ENCODE measurements at regions not wholly inside any gene's neighbourhood (a gene's known extent, or its start where the extent isn't known, plus 50 kb on each side); places are given as distances from the start of the nearest gene placed in this dataset.

DNA sequence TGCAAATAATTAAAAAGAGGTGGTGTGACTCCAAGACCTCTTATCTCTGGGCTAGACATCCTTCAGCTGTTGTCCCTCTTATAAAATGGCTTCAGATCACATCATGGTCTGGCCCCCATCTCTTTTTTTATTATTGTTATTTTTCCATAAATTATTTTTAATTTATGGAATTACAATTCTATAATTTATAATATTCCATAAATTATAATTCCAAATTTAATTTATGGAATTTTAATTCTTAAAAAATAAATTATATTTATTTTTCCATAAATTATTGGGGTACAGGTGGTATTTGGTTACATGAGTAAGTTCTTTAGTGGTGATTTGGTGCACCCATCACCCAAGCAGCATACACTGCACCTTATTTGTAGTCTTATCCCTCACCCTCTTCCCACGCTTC is 65.9 kb upstream of the GJA5 start:
- Histone ChIP-seq H3K4me1 (ENCODE audit: control insufficient read depth in 2 of 2, insufficient read depth in 2 of 2, low read length in 1 of 2) (no peaks in the 10 kb centered on the region), H3K4me3 (ENCODE audit: low read depth in 1 of 2, low read length in 2 of 2) (no peak overlapping the region), H3K36me3 (ENCODE audit: control insufficient read depth in 2 of 2, insufficient read depth in 2 of 2, low read length in 1 of 2) (no peaks in the 10 kb centered on the region), H3K27me3 (ENCODE audit: control insufficient read depth in 1 of 2, insufficient read depth in 2 of 2, low read length in 2 of 2) (no peaks in the 10 kb centered on the region), H3K27ac (ENCODE audit: low read depth in 2 of 2, low read length in 1 of 2) (no peak overlapping the region), H3K9me3 (ENCODE audit: control insufficient read depth in 2 of 2, insufficient read depth in 1 of 2, low read depth in 1 of 2, low read length in 1 of 2) (no peaks in the 10 kb centered on the region)
- WGBS, 2 donors: 93 to 100% methylated on average over 1 of the region's 1 CpG

DNA sequence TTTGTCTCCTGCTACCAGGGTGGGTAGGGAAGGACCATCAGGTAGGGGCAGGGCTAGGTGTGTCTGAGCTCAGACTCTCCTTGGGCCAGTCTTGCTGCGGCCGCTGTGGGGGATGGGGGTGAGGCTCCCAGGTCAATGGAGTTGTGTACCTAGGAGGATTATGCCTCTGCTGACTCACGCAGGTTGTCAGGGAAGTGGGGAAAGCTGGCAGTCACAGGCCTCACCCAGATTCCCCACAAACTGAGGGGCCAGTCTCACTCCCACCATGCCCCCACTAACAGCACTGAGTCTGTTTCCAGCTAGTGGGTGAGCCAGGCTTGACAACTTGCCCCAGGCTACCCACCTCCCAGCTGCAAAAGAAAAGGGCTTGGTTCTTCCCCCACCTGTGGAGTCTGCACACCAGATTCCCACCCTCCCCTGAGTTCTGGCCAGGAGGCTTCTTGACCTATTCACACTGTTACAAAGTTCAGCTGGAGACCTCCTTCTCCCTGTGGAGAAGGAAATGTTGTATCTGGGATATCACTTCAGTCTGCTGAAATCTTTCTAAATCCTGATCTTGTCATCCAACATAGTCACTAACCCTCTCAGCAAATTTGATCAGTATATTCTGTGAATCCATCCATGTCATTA is 69.2 kb upstream of the GJA8 start:
- no peaks in the 10 kb centered on the region for H3K9me3 ChIP-seq (ENCODE audit: control insufficient read depth in 2 of 2, insufficient read depth in 1 of 2, low read depth in 1 of 2, low read length in 1 of 2)
- H3K4me3 ChIP-seq (ENCODE audit: low read depth in 1 of 2, low read length in 2 of 2): no peak overlapping the region
- no peak overlapping the region for H3K27ac ChIP-seq (ENCODE audit: low read depth in 2 of 2, low read length in 1 of 2)
- H3K36me3 ChIP-seq (ENCODE audit: control insufficient read depth in 2 of 2, insufficient read depth in 2 of 2, low read length in 1 of 2): no peaks in the 10 kb centered on the region
- peaks cover 0 to 2% of the 10 kb centered on the region in 2 donors for H3K4me1 ChIP-seq (ENCODE audit: control insufficient read depth in 2 of 2, insufficient read depth in 2 of 2, low read length in 1 of 2)
- H3K27me3 ChIP-seq (ENCODE audit: control insufficient read depth in 1 of 2, insufficient read depth in 2 of 2, low read length in 2 of 2): no peaks in the 10 kb centered on the region
- WGBS, 2 donors: 55 to 69% methylated on average over 3 of the region's 3 CpGs

DNA sequence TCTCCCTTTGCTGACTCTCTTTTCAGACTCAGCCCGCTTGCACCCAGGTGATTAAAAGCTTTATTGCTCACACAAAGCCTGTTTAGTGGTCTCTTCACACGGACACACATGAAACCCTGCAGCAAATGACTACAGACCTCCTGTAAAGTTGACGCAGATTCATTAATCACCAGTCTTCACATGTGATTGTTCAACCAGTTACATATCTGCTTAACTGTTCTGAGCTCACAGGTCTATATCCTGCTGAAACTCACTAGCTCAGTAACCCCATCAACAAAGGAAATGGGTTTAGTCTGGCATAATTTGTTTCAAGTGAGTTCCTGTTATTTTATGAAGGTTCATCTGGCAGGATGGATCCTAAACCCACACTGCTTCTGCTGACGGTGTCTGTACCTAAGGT is 68.4 kb upstream of the GJA8 start:
- H3K9me3 ChIP-seq (ENCODE audit: control insufficient read depth in 2 of 2, insufficient read depth in 1 of 2, low read depth in 1 of 2, low read length in 1 of 2): no peaks in the 10 kb centered on the region
- H3K4me3 ChIP-seq (ENCODE audit: low read depth in 1 of 2, low read length in 2 of 2): no peak overlapping the region
- no peaks in the 10 kb centered on the region for H3K36me3 ChIP-seq (ENCODE audit: control insufficient read depth in 2 of 2, insufficient read depth in 2 of 2, low read length in 1 of 2)
- H3K27me3 ChIP-seq (ENCODE audit: control insufficient read depth in 1 of 2, insufficient read depth in 2 of 2, low read length in 2 of 2): no peaks in the 10 kb centered on the region
- peaks cover 0 to 2% of the 10 kb centered on the region in 2 donors for H3K4me1 ChIP-seq (ENCODE audit: control insufficient read depth in 2 of 2, insufficient read depth in 2 of 2, low read length in 1 of 2)
- H3K27ac ChIP-seq (ENCODE audit: low read depth in 2 of 2, low read length in 1 of 2): no peak overlapping the region
- WGBS, 2 donors: 59 to 69% methylated on average over 4 of the region's 4 CpGs

DNA sequence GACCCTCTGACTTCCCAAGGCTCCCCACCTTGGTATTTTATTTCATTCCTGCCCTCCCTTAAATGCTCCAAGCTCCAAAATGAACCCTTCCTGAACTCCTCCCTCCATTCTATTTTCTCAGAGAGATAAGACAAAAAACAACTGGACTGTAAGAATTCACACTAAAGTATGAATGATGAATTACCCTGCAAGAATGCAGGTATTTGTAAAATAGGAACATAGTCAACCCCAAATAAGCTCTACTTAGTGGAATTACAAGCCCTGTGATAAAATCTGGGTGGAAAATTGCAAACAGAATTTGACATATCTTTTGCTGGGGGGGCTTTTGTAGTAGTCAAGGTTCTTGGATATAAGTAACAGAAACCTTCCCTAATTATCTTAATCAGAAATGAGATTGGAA is 67.8 kb upstream of the GJA8 start:
- Histone ChIP-seq H3K27me3 (ENCODE audit: control insufficient read depth in 1 of 2, insufficient read depth in 2 of 2, low read length in 2 of 2) (no peaks in the 10 kb centered on the region), H3K27ac (ENCODE audit: low read depth in 2 of 2, low read length in 1 of 2) (no peak overlapping the region), H3K9me3 (ENCODE audit: control insufficient read depth in 2 of 2, insufficient read depth in 1 of 2, low read depth in 1 of 2, low read length in 1 of 2) (no peaks in the 10 kb centered on the region), H3K4me1 (ENCODE audit: control insufficient read depth in 2 of 2, insufficient read depth in 2 of 2, low read length in 1 of 2) (peaks cover 0 to 2% of the 10 kb centered on the region in 2 donors), H3K36me3 (ENCODE audit: control insufficient read depth in 2 of 2, insufficient read depth in 2 of 2, low read length in 1 of 2) (no peaks in the 10 kb centered on the region), H3K4me3 (ENCODE audit: low read depth in 1 of 2, low read length in 2 of 2) (no peak overlapping the region)

DNA sequence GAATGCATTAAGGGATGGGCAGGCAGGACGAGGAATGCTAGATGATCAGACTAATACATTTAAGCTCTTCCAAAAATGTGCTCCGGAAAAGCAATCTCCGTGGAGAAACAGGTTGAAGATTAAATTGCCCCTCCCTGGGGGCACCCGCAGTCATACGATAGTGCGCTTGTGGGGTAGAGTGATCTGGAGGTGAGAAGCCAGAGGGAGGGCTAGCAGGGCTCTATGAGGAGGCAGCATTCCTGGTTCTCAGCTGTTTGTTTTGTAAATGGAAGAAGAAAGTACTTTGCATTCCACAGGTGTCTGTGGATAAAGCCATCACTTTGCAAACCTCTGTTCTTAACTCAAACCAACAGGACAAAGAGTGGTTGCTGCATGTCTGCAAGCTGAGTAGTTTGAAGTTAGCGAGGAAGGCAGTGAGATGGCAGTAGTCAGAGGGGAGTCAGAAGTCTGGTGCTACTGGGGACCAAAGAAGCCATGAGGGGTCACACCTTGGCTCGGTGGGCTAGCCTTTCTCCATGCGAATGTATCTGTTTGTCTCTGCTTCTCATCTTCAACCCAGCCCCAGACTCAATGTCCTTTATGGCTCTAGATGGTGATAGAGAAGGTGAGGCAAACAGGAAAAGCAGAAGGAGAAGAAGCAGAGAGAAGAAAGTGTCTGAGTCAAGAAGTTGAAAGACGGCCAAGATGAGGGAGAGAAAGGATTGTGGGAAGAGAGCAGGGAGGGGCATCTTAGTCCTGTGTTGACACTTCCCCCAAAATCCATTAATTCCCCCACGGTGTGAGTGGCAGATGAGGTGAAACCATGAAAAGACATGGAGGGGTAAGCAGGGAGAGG is 65.2 kb upstream of the GJA8 start:
- Histone ChIP-seq H3K9me3 (ENCODE audit: control insufficient read depth in 2 of 2, insufficient read depth in 1 of 2, low read depth in 1 of 2, low read length in 1 of 2) (no peaks in the 10 kb centered on the region), H3K27me3 (ENCODE audit: control insufficient read depth in 1 of 2, insufficient read depth in 2 of 2, low read length in 2 of 2) (no peaks in the 10 kb centered on the region), H3K36me3 (ENCODE audit: control insufficient read depth in 2 of 2, insufficient read depth in 2 of 2, low read length in 1 of 2) (no peaks in the 10 kb centered on the region), H3K4me3 (ENCODE audit: low read depth in 1 of 2, low read length in 2 of 2) (no peak overlapping the region), H3K4me1 (ENCODE audit: control insufficient read depth in 2 of 2, insufficient read depth in 2 of 2, low read length in 1 of 2) (peaks cover 0 to 2% of the 10 kb centered on the region in 2 donors), H3K27ac (ENCODE audit: low read depth in 2 of 2, low read length in 1 of 2) (no peak overlapping the region)
- 63% methylated on average over 11 of the region's 11 CpGs for WGBS, 2 donors

DNA sequence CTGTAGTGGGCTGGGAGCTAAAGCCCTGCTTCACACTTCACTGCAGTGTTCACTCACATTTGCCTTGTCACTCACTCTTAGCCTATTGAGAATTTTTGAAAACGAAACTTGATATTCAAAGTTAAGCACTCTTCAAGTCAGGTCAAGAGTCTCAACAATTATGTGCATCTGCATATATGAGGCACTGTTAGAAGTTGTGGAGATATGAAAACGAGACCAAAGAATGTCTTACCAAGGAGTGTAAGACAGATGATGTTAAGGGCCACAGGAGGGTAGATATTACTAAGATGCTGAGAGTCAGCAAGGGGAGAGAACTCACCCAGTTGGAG is 64.7 kb upstream of the GJA8 start:
- 48 to 50% methylated on average over 2 of the region's 2 CpGs for WGBS, 2 donors
- H3K4me1 ChIP-seq (ENCODE audit: control insufficient read depth in 2 of 2, insufficient read depth in 2 of 2, low read length in 1 of 2): peaks cover 0 to 2% of the 10 kb centered on the region in 2 donors

DNA sequence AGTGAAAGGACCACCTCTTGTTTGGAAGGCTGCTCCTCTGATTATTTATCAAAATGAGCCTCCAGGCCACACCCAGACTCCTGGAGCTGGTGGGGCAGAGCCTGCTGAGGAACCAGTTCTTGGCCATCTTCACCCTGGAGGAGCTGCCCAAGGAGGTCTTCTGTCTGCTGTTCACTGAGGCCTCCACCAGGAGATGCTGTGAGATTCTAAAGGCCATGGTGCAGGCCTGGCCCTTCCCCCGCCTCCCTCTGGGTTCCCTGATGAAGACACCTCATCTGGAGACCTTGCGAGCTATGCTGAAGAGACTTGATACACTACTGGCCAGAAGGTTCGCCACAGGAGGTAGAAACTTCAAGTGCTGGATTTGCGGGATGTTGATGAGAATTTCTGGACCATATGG is 61.7 kb upstream of the GJA8 start:
- Histone ChIP-seq H3K4me3 (ENCODE audit: low read depth in 1 of 2, low read length in 2 of 2) (no peak overlapping the region), H3K27ac (ENCODE audit: low read depth in 2 of 2, low read length in 1 of 2) (no peak overlapping the region), H3K36me3 (ENCODE audit: control insufficient read depth in 2 of 2, insufficient read depth in 2 of 2, low read length in 1 of 2) (no peaks in the 10 kb centered on the region), H3K27me3 (ENCODE audit: control insufficient read depth in 1 of 2, insufficient read depth in 2 of 2, low read length in 2 of 2) (no peaks in the 10 kb centered on the region), H3K9me3 (ENCODE audit: control insufficient read depth in 2 of 2, insufficient read depth in 1 of 2, low read depth in 1 of 2, low read length in 1 of 2) (no peaks in the 10 kb centered on the region), H3K4me1 (ENCODE audit: control insufficient read depth in 2 of 2, insufficient read depth in 2 of 2, low read length in 1 of 2) (peaks cover 0 to 2% of the 10 kb centered on the region in 2 donors)
- 93% methylated on average over 4 of the region's 4 CpGs for WGBS, 2 donors

More for the DNA sequence above, 64.7 kb upstream of the GJA8 start:
- Histone ChIP-seq H3K27me3 (ENCODE audit: control insufficient read depth in 1 of 2, insufficient read depth in 2 of 2, low read length in 2 of 2) (no peaks in the 10 kb centered on the region), H3K36me3 (ENCODE audit: control insufficient read depth in 2 of 2, insufficient read depth in 2 of 2, low read length in 1 of 2) (no peaks in the 10 kb centered on the region), H3K27ac (ENCODE audit: low read depth in 2 of 2, low read length in 1 of 2) (no peak overlapping the region), H3K4me3 (ENCODE audit: low read depth in 1 of 2, low read length in 2 of 2) (no peak overlapping the region), H3K9me3 (ENCODE audit: control insufficient read depth in 2 of 2, insufficient read depth in 1 of 2, low read depth in 1 of 2, low read length in 1 of 2) (no peaks in the 10 kb centered on the region)

DNA sequence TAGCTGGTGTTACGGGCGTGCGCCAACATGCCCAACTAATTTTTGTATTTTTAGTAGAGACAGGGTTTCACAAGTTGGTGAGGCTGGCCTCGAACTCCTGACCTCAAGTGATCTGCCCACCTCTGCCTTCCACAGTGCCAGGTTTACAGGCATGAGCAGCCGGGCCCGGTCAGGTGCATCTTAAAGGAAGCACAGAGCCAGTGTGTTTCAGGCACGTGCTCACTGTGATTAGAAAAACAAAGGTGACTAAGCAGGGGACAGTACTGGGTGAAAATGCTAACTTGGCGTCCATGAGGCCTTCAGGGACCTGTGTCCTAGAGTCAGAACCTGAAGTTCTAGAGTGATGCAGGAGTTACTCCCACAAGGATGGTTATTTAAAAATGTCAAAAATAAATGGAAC is 60.0 kb upstream of the GJA8 start:
- no peaks in the 10 kb centered on the region for H3K4me1 ChIP-seq (ENCODE audit: control insufficient read depth in 2 of 2, insufficient read depth in 2 of 2, low read length in 1 of 2)
- WGBS, 2 donors: 84 to 85% methylated on average over 8 of the region's 8 CpGs
- no peaks in the 10 kb centered on the region for H3K9me3 ChIP-seq (ENCODE audit: control insufficient read depth in 2 of 2, insufficient read depth in 1 of 2, low read depth in 1 of 2, low read length in 1 of 2)
- no peak overlapping the region for H3K27ac ChIP-seq (ENCODE audit: low read depth in 2 of 2, low read length in 1 of 2)
- H3K27me3 ChIP-seq (ENCODE audit: control insufficient read depth in 1 of 2, insufficient read depth in 2 of 2, low read length in 2 of 2): no peaks in the 10 kb centered on the region
- H3K36me3 ChIP-seq (ENCODE audit: control insufficient read depth in 2 of 2, insufficient read depth in 2 of 2, low read length in 1 of 2): no peaks in the 10 kb centered on the region
- no peak overlapping the region for H3K4me3 ChIP-seq (ENCODE audit: low read depth in 1 of 2, low read length in 2 of 2)

DNA sequence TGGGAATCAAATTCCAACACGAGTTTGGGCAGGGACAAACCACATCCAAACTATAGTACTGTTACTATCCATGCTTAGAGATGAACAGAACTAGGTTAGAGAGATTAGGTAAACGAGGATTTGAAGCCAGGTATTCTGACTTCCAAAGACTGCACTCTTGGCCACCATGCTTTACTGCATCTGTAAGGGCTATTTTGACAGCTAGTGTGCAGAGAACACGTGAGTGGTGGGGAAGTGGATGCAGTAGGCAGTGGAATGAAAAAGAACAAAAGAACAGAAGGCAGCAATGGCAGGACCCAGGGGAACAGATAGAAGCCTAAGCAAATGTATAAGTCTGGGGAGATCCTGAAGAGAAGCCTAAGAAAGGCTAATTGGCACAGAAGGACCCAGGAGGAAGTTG is 59.1 kb upstream of the GJA8 start:
- Histone ChIP-seq H3K4me3 (ENCODE audit: low read depth in 1 of 2, low read length in 2 of 2) (no peak overlapping the region), H3K27me3 (ENCODE audit: control insufficient read depth in 1 of 2, insufficient read depth in 2 of 2, low read length in 2 of 2) (no peaks in the 10 kb centered on the region), H3K4me1 (ENCODE audit: control insufficient read depth in 2 of 2, insufficient read depth in 2 of 2, low read length in 1 of 2) (no peaks in the 10 kb centered on the region), H3K36me3 (ENCODE audit: control insufficient read depth in 2 of 2, insufficient read depth in 2 of 2, low read length in 1 of 2) (no peaks in the 10 kb centered on the region), H3K27ac (ENCODE audit: low read depth in 2 of 2, low read length in 1 of 2) (no peak overlapping the region), H3K9me3 (ENCODE audit: control insufficient read depth in 2 of 2, insufficient read depth in 1 of 2, low read depth in 1 of 2, low read length in 1 of 2) (no peaks in the 10 kb centered on the region)
- 56 to 60% methylated on average over 3 of the region's 3 CpGs for WGBS, 2 donors

DNA sequence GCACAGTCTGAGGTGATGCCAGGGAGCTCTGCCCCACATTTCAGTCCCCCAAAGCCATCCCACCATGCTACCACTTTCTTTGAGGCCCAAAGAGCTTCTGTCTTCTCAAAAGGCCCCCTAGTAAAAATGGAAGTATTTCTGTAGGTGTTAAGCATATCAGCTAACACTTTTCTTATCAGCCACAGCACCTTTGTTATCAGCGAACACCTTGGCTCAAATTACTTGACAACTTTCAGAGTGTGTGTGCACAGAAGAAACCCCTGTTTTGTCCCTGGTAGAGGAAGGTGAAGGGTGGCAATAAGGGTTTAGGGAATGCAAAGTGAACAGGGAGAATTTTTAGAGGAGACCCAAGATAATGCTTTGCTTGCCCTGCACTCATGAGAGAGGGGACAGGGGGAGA is 54.8 kb upstream of the GJA8 start:
- no peaks in the 10 kb centered on the region for H3K36me3 ChIP-seq (ENCODE audit: control insufficient read depth in 2 of 2, insufficient read depth in 2 of 2, low read length in 1 of 2)
- no peaks in the 10 kb centered on the region for H3K9me3 ChIP-seq (ENCODE audit: control insufficient read depth in 2 of 2, insufficient read depth in 1 of 2, low read depth in 1 of 2, low read length in 1 of 2)
- H3K4me3 ChIP-seq (ENCODE audit: low read depth in 1 of 2, low read length in 2 of 2): no peak overlapping the region
- H3K27ac ChIP-seq (ENCODE audit: low read depth in 2 of 2, low read length in 1 of 2): no peak overlapping the region
- H3K4me1 ChIP-seq (ENCODE audit: control insufficient read depth in 2 of 2, insufficient read depth in 2 of 2, low read length in 1 of 2): no peaks in the 10 kb centered on the region
- H3K27me3 ChIP-seq (ENCODE audit: control insufficient read depth in 1 of 2, insufficient read depth in 2 of 2, low read length in 2 of 2): no peaks in the 10 kb centered on the region
- WGBS, 2 donors: 38 to 83% methylated on average over 1 of the region's 1 CpG
